HG03196 (cell line): ENCODE measurements at regions not wholly inside any gene's neighbourhood (a gene's known extent, or its start where the extent isn't known, plus 50 kb on each side); places are given as distances from the start of the nearest gene placed in this dataset.
"Not testable (repeated sequence)": the region's sequence is repeated elsewhere in the genome, so short reads cannot be mapped to it uniquely, and the experiment has no call there.

Experiments used
- ATAC-seq: cut with Tn5 transposase; IDR thresholded peaks from one replicate; pipeline ENCODE4 v1.9.1; 2021; ENCODE audit not compliant: unreplicated experiment

- no peak for ATAC-seq
These were observed 274.4 kb upstream of the CCDC179 start for GRCh38 chr11:23134627-23135026.

GRCh38 chr11:23138761-23139160 lies 278.5 kb upstream of the CCDC179 start:
- no peak for ATAC-seq

GRCh38 chr11:23143022-23143421 lies 282.7 kb upstream of the CCDC179 start:
- no peak for ATAC-seq

- no peak for ATAC-seq
These were observed 291.5 kb upstream of the CCDC179 start for GRCh38 chr11:23151819-23152218.

- ATAC-seq = no peak
These were observed 295.2 kb upstream of the CCDC179 start for GRCh38 chr11:23155503-23155902.

GRCh38 chr11:23164022-23164421 lies 303.7 kb upstream of the CCDC179 start:
- no peak for ATAC-seq

GRCh38 chr11:23166376-23166775 lies 306.1 kb upstream of the CCDC179 start:
- no peak for ATAC-seq

GRCh38 chr11:23179609-23180008 lies 319.3 kb upstream of the CCDC179 start:
- no peak for ATAC-seq

- no peak for ATAC-seq
These were observed 320.9 kb upstream of the CCDC179 start for GRCh38 chr11:23181022-23181807.

GRCh38 chr11:23192256-23192655 lies 332.0 kb upstream of the CCDC179 start:
- no peak for ATAC-seq

GRCh38 chr11:23201936-23202522 lies 341.8 kb upstream of the CCDC179 start:
- ATAC-seq = no peak

GRCh38 chr11:23202611-23203010 lies 342.3 kb upstream of the CCDC179 start:
- ATAC-seq = no peak

GRCh38 chr11:23205156-23205871 lies 345.0 kb upstream of the CCDC179 start:
- ATAC-seq = no peak

- ATAC-seq = no peak
These were observed 346.6 kb upstream of the CCDC179 start for GRCh38 chr11:23206741-23207336.

GRCh38 chr11:23211221-23211620 lies 350.9 kb upstream of the CCDC179 start:
- ATAC-seq = no peak

GRCh38 chr11:23212807-23213206 lies 352.5 kb upstream of the CCDC179 start:
- no peak for ATAC-seq

GRCh38 chr11:23217072-23217471 lies 356.8 kb upstream of the CCDC179 start:
- no peak for ATAC-seq

- ATAC-seq = not testable (repeated sequence)
These were observed 359.8 kb upstream of the CCDC179 start for GRCh38 chr11:23220086-23220485.

- ATAC-seq = no peak
These were observed 361.1 kb upstream of the CCDC179 start for GRCh38 chr11:23221366-23221765.

GRCh38 chr11:23226331-23227077 lies 366.2 kb upstream of the CCDC179 start:
- ATAC-seq = no peak

GRCh38 chr11:23227078-23227445 lies 366.8 kb upstream of the CCDC179 start:
- no peak for ATAC-seq
